Large intestine (tissue), 3 donors: ENCODE measurements at regions not wholly inside any gene's neighbourhood (a gene's known extent, or its start where the extent isn't known, plus 50 kb on each side); places are given as distances from the start of the nearest gene placed in this dataset.

ENCODE experiments used
- DNase-seq, 2 donors: peaks; one replicate each; pipeline versions ENCODE4 v3.0.0 to v3.0.0-alpha.2; 2013
- H3K27ac ChIP-seq: one replicate; pipeline ENCODE4 v1.5.1; 2013; ENCODE audit warnings: low read length
- H3K27me3 ChIP-seq: 2 replicates; pipeline ENCODE4 v1.6.1; 2013; ENCODE audit warnings: low read length; ENCODE audit not compliant: control insufficient read depth, insufficient read depth
- H3K36me3 ChIP-seq: 2 replicates; pipeline ENCODE4 v1.6.1; 2013; ENCODE audit warnings: low read length; ENCODE audit not compliant: control insufficient read depth, insufficient read depth
- H3K4me1 ChIP-seq: one replicate; pipeline ENCODE4 v1.6.1; 2013; ENCODE audit warnings: low read length; ENCODE audit not compliant: control insufficient read depth, insufficient read depth
- H3K4me3 ChIP-seq: one replicate; pipeline ENCODE4 v1.5.1; 2013; ENCODE audit warnings: low read length
- H3K9me3 ChIP-seq: one replicate; pipeline ENCODE4 v1.6.1; 2013; ENCODE audit warnings: mild to moderate bottlenecking, low read depth, low read length, moderate library complexity; ENCODE audit not compliant: control insufficient read depth
- WGBS: methylation state at CpG from one replicate; pipeline ENCODE4 v1.1.5; 2013; ENCODE audit warnings: low lambda C conversion rate; ENCODE audit not compliant: insufficient coverage; 5-methylcytosine and 5-hydroxymethylcytosine counted together

DNA sequence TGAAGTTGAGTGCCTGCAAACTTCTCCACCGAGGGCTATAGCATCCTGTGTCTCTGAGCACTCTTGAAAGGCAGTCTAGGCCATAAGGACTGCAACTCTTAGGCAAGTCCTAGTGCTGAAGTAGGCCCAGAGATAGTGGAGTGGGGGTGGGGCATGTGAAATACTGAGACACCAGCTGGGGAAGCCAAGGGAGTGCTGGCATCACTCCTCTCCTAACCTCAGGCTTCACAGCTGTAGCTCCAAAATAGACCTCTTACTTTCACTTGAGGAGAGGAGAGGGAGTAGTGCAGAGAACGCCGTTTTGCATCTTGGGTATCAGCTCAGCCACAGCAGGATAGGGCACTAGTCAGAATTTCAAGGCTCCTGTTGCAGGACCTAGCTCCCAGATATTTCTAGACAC, 56.2 kb upstream of the CYSLTR1 start:
- WGBS = no CpG with 5 or more reads among the region's 3 CpGs
- no peaks in the 10 kb centered on the region for H3K9me3 ChIP-seq
- H3K4me3 ChIP-seq = no peak overlapping the region
- H3K27me3 ChIP-seq = no peaks in the 10 kb centered on the region
- H3K27ac ChIP-seq = no peak overlapping the region
- DNase-seq = no peak
- H3K36me3 ChIP-seq = no peaks in the 10 kb centered on the region
- H3K4me1 ChIP-seq = no peaks in the 10 kb centered on the region

DNA sequence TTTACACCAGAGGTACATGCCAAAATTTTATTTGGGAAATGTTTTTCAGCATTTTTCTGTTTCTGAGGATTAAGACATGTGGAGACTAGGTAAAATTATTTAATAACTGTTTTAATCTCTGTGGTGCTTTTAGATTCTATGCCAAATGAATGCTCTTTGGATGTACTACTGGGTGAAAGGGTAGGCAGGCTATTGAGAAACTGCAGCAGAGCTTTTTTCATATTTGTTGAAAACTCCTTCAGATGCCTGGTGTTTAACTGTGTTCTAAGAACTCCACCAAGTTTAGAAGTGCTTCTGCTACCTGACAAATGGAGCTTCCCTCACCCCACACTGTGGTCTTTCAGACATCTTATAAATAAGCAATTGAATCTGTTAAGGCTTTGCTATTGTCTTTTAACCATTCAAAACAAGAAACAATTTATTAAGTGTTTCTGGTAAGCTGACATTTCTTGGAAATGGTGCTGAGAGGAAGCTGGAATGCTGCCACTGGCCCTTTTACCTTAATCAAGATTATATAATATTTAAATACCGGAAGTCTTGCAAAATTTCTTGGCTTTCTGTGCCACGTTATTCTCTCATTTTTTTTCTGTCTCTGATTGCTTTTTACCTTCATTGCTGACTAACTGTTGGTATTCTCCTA, 51.2 kb upstream of the CYSLTR1 start:
- no peaks in the 10 kb centered on the region for H3K27me3 ChIP-seq
- H3K4me1 ChIP-seq = no peaks in the 10 kb centered on the region
- no peak for DNase-seq
- no CpG with 5 or more reads among the region's 2 CpGs for WGBS
- no peaks in the 10 kb centered on the region for H3K9me3 ChIP-seq
- no peak overlapping the region for H3K4me3 ChIP-seq
- H3K27ac ChIP-seq = no peak overlapping the region
- no peaks in the 10 kb centered on the region for H3K36me3 ChIP-seq
